ENCODE measurements at regions not wholly inside any gene's neighbourhood (a gene's known extent, or its start where the extent isn't known, plus 50 kb on each side); places are given as distances from the start of the nearest gene placed in this dataset.
"Not testable (repeated sequence)": the region's sequence is repeated elsewhere in the genome, so short reads cannot be mapped to it uniquely, and the experiment has no call there.

GRCh38 chr21:25189497-25189896, 417.8 kb downstream of the MRPL39 start:
- in situ Hi-C loops (cut with MboI; ENCODE audit: low pct_ligation_motif_present in 1 of 4, low pct_unique_long_range_greater_than_20kb in 1 of 4, low sequenced_read_pairs in 3 of 4): no loop called here
- Histone ChIP-seq H3K36me3 (no peaks in the 10 kb centered on the region), H3K4me3 (no peak overlapping the region), H3K27ac (no peak overlapping the region), H3K4me1 (no peaks in the 10 kb centered on the region), H3K9me3 (no peaks in the 10 kb centered on the region), H3K27me3 (no peaks in the 10 kb centered on the region)
- 75 to 89% methylated on average over 2 of the region's 2 CpGs for WGBS, 2 donors (ENCODE audit: low coverage in 1 of 2)
- DNase-seq: no peak
- TF ChIP-seq, protein P1, sequence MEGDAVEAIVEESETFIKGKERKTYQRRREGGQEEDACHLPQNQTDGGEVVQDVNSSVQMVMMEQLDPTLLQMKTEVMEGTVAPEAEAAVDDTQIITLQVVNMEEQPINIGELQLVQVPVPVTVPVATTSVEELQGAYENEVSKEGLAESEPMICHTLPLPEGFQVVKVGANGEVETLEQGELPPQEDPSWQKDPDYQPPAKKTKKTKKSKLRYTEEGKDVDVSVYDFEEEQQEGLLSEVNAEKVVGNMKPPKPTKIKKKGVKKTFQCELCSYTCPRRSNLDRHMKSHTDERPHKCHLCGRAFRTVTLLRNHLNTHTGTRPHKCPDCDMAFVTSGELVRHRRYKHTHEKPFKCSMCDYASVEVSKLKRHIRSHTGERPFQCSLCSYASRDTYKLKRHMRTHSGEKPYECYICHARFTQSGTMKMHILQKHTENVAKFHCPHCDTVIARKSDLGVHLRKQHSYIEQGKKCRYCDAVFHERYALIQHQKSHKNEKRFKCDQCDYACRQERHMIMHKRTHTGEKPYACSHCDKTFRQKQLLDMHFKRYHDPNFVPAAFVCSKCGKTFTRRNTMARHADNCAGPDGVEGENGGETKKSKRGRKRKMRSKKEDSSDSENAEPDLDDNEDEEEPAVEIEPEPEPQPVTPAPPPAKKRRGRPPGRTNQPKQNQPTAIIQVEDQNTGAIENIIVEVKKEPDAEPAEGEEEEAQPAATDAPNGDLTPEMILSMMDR (IDR thresholded peaks at IDR 0.05): no peak
- TF ChIP-seq EP300 (IDR thresholded peaks at IDR 0.05; ENCODE audit: low read depth): no peak
- no peak for TF ChIP-seq POLR2A (IDR thresholded peaks at IDR 0.05)
- TF ChIP-seq POLR2AphosphoS5 (IDR thresholded peaks at IDR 0.05): no peak
- intact Hi-C loops (cut with DNase I; ENCODE audit: low total_unique reads): no loop called here

- H3K27ac ChIP-seq: no peak overlapping the region
- H3K4me3 ChIP-seq: no peak overlapping the region
- TF ChIP-seq, protein P1 (IDR thresholded peaks at IDR 0.05): no peak
- no peak for TF ChIP-seq POLR2A (IDR thresholded peaks at IDR 0.05)
- no peak for TF ChIP-seq POLR2AphosphoS5 (IDR thresholded peaks at IDR 0.05)
- no peak for TF ChIP-seq EP300 (IDR thresholded peaks at IDR 0.05; ENCODE audit: low read depth)
- no peaks in the 10 kb centered on the region for H3K9me3 ChIP-seq
- no peaks in the 10 kb centered on the region for H3K4me1 ChIP-seq
- no peaks in the 10 kb centered on the region for H3K27me3 ChIP-seq
- 72 to 76% methylated on average over 2 of the region's 2 CpGs for WGBS, 2 donors (ENCODE audit: low coverage in 1 of 2)
- in situ Hi-C loops (cut with MboI; ENCODE audit: low pct_ligation_motif_present in 1 of 4, low pct_unique_long_range_greater_than_20kb in 1 of 4, low sequenced_read_pairs in 3 of 4): no loop called here
- no peak for DNase-seq
- intact Hi-C loops (cut with DNase I; ENCODE audit: low total_unique reads): no loop called here
- H3K36me3 ChIP-seq: no peaks in the 10 kb centered on the region
Observed at GRCh38 chr21:25188677-25189079, 418.6 kb downstream of the MRPL39 start.

GRCh38 chr21:25186273-25186672, 421.0 kb downstream of the MRPL39 start:
- Histone ChIP-seq H3K36me3 (no peaks in the 10 kb centered on the region), H3K4me3 (no peak overlapping the region), H3K9me3 (no peaks in the 10 kb centered on the region), H3K4me1 (no peaks in the 10 kb centered on the region), H3K27ac (no peak overlapping the region), H3K27me3 (no peaks in the 10 kb centered on the region)
- in situ Hi-C loops (cut with MboI; ENCODE audit: low pct_ligation_motif_present in 1 of 4, low pct_unique_long_range_greater_than_20kb in 1 of 4, low sequenced_read_pairs in 3 of 4) (no loop called here), intact Hi-C loops (cut with DNase I; ENCODE audit: low total_unique reads) (no loop called here)
- TF ChIP-seq, protein P1 (IDR thresholded peaks at IDR 0.05): no peak
- TF ChIP-seq POLR2AphosphoS5 (IDR thresholded peaks at IDR 0.05) (no peak), EP300 (IDR thresholded peaks at IDR 0.05; ENCODE audit: low read depth) (no peak), POLR2A (IDR thresholded peaks at IDR 0.05) (no peak)
- DNase-seq: no peak

- Histone ChIP-seq H3K4me1 (no peaks in the 10 kb centered on the region), H3K9me3 (no peaks in the 10 kb centered on the region), H3K27ac (no peak overlapping the region), H3K27me3 (no peaks in the 10 kb centered on the region), H3K4me3 (no peak overlapping the region), H3K36me3 (no peaks in the 10 kb centered on the region)
- no peak for DNase-seq
- intact Hi-C loops (cut with DNase I; ENCODE audit: low total_unique reads) (no loop called here), in situ Hi-C loops (cut with MboI; ENCODE audit: low pct_ligation_motif_present in 1 of 4, low pct_unique_long_range_greater_than_20kb in 1 of 4, low sequenced_read_pairs in 3 of 4) (no loop called here)
- 80% methylated on average over 2 to 3 of the region's 3 CpGs for WGBS, 2 donors (ENCODE audit: low coverage in 1 of 2)
- TF ChIP-seq EP300 (IDR thresholded peaks at IDR 0.05; ENCODE audit: low read depth) (no peak), POLR2AphosphoS5 (IDR thresholded peaks at IDR 0.05) (no peak), POLR2A (IDR thresholded peaks at IDR 0.05) (no peak)
- TF ChIP-seq, protein P1 (IDR thresholded peaks at IDR 0.05): no peak
Observed at GRCh38 chr21:25183577-25183976, 423.7 kb downstream of the MRPL39 start.

DNA sequence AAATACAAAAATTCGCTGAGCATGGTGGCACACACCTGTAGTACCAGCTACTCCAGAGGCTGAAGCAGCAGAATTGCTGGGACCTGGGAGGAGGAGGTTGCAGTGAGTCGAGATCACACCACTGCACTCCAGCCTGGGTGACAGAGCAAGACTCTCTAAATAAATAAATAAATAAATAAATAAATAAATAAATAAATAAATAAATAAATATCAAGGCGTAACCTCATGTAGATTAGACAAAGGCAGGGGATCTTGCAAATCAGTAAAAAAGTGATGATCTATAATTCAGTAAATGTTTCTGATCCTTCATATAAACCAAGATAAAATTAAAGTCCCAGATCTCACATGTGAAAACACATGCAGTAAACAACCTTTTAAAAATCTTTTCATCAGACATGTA, 425.6 kb downstream of the MRPL39 start:
- intact Hi-C loops (cut with DNase I; ENCODE audit: low total_unique reads): not testable (repeated sequence)
- WGBS, 2 donors (ENCODE audit: low coverage in 1 of 2): 88 to 100% methylated on average over 1 to 3 of the region's 3 CpGs

More for the DNA sequence above, 425.6 kb downstream of the MRPL39 start:
- H3K36me3 ChIP-seq; H3K4me3 ChIP-seq; H3K4me1 ChIP-seq; H3K27me3 ChIP-seq; H3K27ac ChIP-seq; in situ Hi-C loops (cut with MboI; ENCODE audit: low pct_ligation_motif_present in 1 of 4, low pct_unique_long_range_greater_than_20kb in 1 of 4, low sequenced_read_pairs in 3 of 4); DNase-seq; H3K9me3 ChIP-seq: not testable (repeated sequence)

Data from transverse colon (tissue), 4 donors.